MM.1S (cell line): ENCODE measurements at regions not wholly inside any gene's neighbourhood (a gene's known extent, or its start where the extent isn't known, plus 50 kb on each side); places are given as distances from the start of the nearest gene placed in this dataset.

Source experiments
- DNase-seq: peaks from one replicate; pipeline ENCODE4 v3.0.0-alpha.2; 2015
- H2AFZ ChIP-seq: fragments of 300-600 bp; sonication (generic); 2 replicates; pipeline ENCODE4 v1.6.0; 2016; ENCODE audit warnings: antibody characterized with exemption, low read length
- H3F3A ChIP-seq: fragments of 300-600 bp; sonication (generic); 2 replicates; pipeline ENCODE4 v1.6.1; 2016; ENCODE audit warnings: mild to moderate bottlenecking, antibody characterized with exemption, low read length, moderate library complexity, mixed read lengths; ENCODE audit not compliant: insufficient read depth
- H3K27ac ChIP-seq: fragments of 300-600 bp; sonication (generic); 2 replicates; pipeline ENCODE4 v1.5.1; 2016; ENCODE audit warnings: mild to moderate bottlenecking, low read length
- H3K27me3 ChIP-seq: fragments of 300-600 bp; sonication (generic); replicated peaks from 2 replicates; pipeline ENCODE4 v1.6.0; 2016; ENCODE audit warnings: low read length; ENCODE audit not compliant: insufficient read depth
- H3K36me3 ChIP-seq: fragments of 300-600 bp; sonication (generic); replicated peaks from 2 replicates; pipeline ENCODE4 v1.6.1; 2016; ENCODE audit warnings: mild to moderate bottlenecking, low read length, mixed read lengths; ENCODE audit not compliant: insufficient read depth
- H3K4me1 ChIP-seq: fragments of 300-600 bp; sonication (generic); 2 replicates; pipeline ENCODE4 v1.6.1; 2016; ENCODE audit warnings: low read length, mixed read lengths
- H3K4me2 ChIP-seq: fragments of 300-600 bp; sonication (generic); 2 replicates; pipeline ENCODE4 v1.6.0; 2016; ENCODE audit warnings: low read depth, low read length
- H3K4me3 ChIP-seq: fragments of 300-600 bp; sonication (generic); 2 replicates; pipeline ENCODE4 v1.5.1; 2016; ENCODE audit warnings: low read length, mixed read lengths
- H3K79me2 ChIP-seq: fragments of 300-600 bp; sonication (generic); 2 replicates; pipeline ENCODE4 v1.6.1; 2016; ENCODE audit warnings: mixed run types, low read length, mixed read lengths
- H3K9ac ChIP-seq: fragments of 300-600 bp; sonication (generic); 2 replicates; pipeline ENCODE4 v1.6.1; 2016; ENCODE audit warnings: low read length, mixed read lengths
- H3K9me2 ChIP-seq: fragments of 300-600 bp; sonication (generic); replicated peaks from 2 replicates; pipeline ENCODE4 v1.6.1; 2016; ENCODE audit warnings: mild to moderate bottlenecking, low read length, mixed read lengths; ENCODE audit not compliant: insufficient read depth
- H3K9me3 ChIP-seq: fragments of 300-600 bp; sonication (generic); replicated peaks from 2 replicates; pipeline ENCODE4 v1.6.1; 2016; ENCODE audit warnings: mild to moderate bottlenecking, low read length, mixed read lengths; ENCODE audit not compliant: insufficient read depth
- H4K20me1 ChIP-seq: fragments of 300-600 bp; sonication (generic); 2 replicates; pipeline ENCODE4 v1.6.1; 2016; ENCODE audit warnings: mild to moderate bottlenecking, low read length, moderate library complexity, mixed read lengths; ENCODE audit not compliant: insufficient read depth
- CTCF ChIP-seq: fragments of 300-600 bp; sonication (generic); IDR thresholded peaks from 2 replicates; pipeline ENCODE4 v1.5.1; 2016; ENCODE audit warnings: antibody characterized with exemption, low read length, mixed read lengths
- EZH2 ChIP-seq: fragments of 300-600 bp; sonication (generic); optimal IDR thresholded peaks from 2 replicates; pipeline ENCODE3; 2017; ENCODE audit warnings: low read depth, mild to moderate bottlenecking, antibody characterized with exemption, low read length, mixed read lengths
- EZH2phosphoT487 ChIP-seq: fragments of 300-600 bp; sonication (generic); IDR thresholded peaks from 2 replicates; pipeline ENCODE4 v1.6.1; 2018; ENCODE audit warnings: antibody characterized with exemption, low read length

GRCh38 chr9:592225-592624 is 249.3 kb upstream of the DMRT1 start:
- Histone ChIP-seq H4K20me1 (no peaks in the 10 kb centered on the region), H3K9ac (no peak overlapping the region), H3K36me3 (no peaks in the 10 kb centered on the region), H3K9me2 (no peaks in the 10 kb centered on the region), H3F3A (no peaks in the 10 kb centered on the region), H3K4me1 (no peaks in the 10 kb centered on the region), H3K27me3 (no peaks in the 10 kb centered on the region), H3K79me2 (no peaks in the 10 kb centered on the region), H3K27ac (no peak overlapping the region), H3K9me3 (no peaks in the 10 kb centered on the region), H3K4me2 (no peak overlapping the region), H2AFZ (no peak overlapping the region), H3K4me3 (no peak overlapping the region)
- no peak for DNase-seq
- no peak for TF ChIP-seq CTCF
- TF ChIP-seq EZH2phosphoT487, result no peak
- no peak for TF ChIP-seq EZH2

- Histone ChIP-seq H3K36me3 (no peaks in the 10 kb centered on the region), H4K20me1 (no peaks in the 10 kb centered on the region), H3K9me3 (no peaks in the 10 kb centered on the region), H2AFZ (no peak overlapping the region), H3K79me2 (no peaks in the 10 kb centered on the region), H3K4me3 (no peak overlapping the region), H3K9ac (no peak overlapping the region), H3K4me2 (no peak overlapping the region), H3K27me3 (no peaks in the 10 kb centered on the region), H3K27ac (no peak overlapping the region), H3K9me2 (no peaks in the 10 kb centered on the region), H3F3A (no peaks in the 10 kb centered on the region), H3K4me1 (no peaks in the 10 kb centered on the region)
- TF ChIP-seq CTCF, result no peak
- TF ChIP-seq EZH2, result no peak
- TF ChIP-seq EZH2phosphoT487, result no peak
- DNase-seq, result no peak
Measured at GRCh38 chr9:592733-593132, 248.8 kb upstream of the DMRT1 start.

- Histone ChIP-seq H3K27me3 (no peaks in the 10 kb centered on the region), H2AFZ (no peak overlapping the region), H3K9me2 (no peaks in the 10 kb centered on the region), H3K79me2 (no peaks in the 10 kb centered on the region), H3K36me3 (no peaks in the 10 kb centered on the region), H3K4me2 (no peak overlapping the region), H3F3A (no peaks in the 10 kb centered on the region), H3K9me3 (no peaks in the 10 kb centered on the region), H3K27ac (no peak overlapping the region), H3K9ac (no peak overlapping the region), H3K4me1 (no peaks in the 10 kb centered on the region), H3K4me3 (no peak overlapping the region), H4K20me1 (no peaks in the 10 kb centered on the region)
- DNase-seq, result no peak
- TF ChIP-seq CTCF (no peak), EZH2 (no peak), EZH2phosphoT487 (no peak)
Measured at GRCh38 chr9:593809-594208, 247.7 kb upstream of the DMRT1 start.
